Thymus (tissue), 11 donors: ENCODE measurements at regions not wholly inside any gene's neighbourhood (a gene's known extent, or its start where the extent isn't known, plus 50 kb on each side); places are given as distances from the start of the nearest gene placed in this dataset.
"Not testable (repeated sequence)": the region's sequence is repeated elsewhere in the genome, so short reads cannot be mapped to it uniquely, and the experiment has no call there.

Experiments
- DNase-seq, 9 donors: peaks; one replicate each; pipeline ENCODE4 v3.0.0-alpha.2; 2013; ENCODE audit warnings: low spot score in 9 of 9, low read depth in 6 of 9, missing footprints in 1 of 9
- H3K27ac ChIP-seq, 2 donors: one replicate each; pipeline ENCODE4 v1.5.1; 2013; ENCODE audit warnings: control low read depth in 1 of 2, low read depth in 1 of 2, low read length in 1 of 2, mild to moderate bottlenecking in 1 of 2, moderate library complexity in 1 of 2
- H3K27me3 ChIP-seq, 2 donors: one replicate each; pipeline ENCODE4 v1.5.1; 2013; ENCODE audit warnings: low read length in 1 of 2; ENCODE audit not compliant: control insufficient read depth in 2 of 2, insufficient read depth in 1 of 2
- H3K36me3 ChIP-seq, 2 donors: one replicate each; pipeline ENCODE4 v1.5.1; 2013; ENCODE audit warnings: low read length in 1 of 2, mild to moderate bottlenecking in 1 of 2, moderate library complexity in 1 of 2; ENCODE audit not compliant: control insufficient read depth in 2 of 2, insufficient read depth in 2 of 2
- H3K4me1 ChIP-seq, 2 donors: one replicate each; pipeline ENCODE4 v1.5.1; 2013; ENCODE audit warnings: low read length in 2 of 2; ENCODE audit not compliant: control insufficient read depth in 2 of 2, insufficient read depth in 2 of 2
- H3K4me3 ChIP-seq, 2 donors: one replicate each; pipeline ENCODE4 v1.5.1; 2013; ENCODE audit warnings: low read length in 2 of 2, control low read depth in 1 of 2, mild to moderate bottlenecking in 1 of 2
- H3K9me3 ChIP-seq, 2 donors: one replicate each; pipeline ENCODE4 v1.5.1; 2013; ENCODE audit warnings: low read length in 1 of 2, mild to moderate bottlenecking in 1 of 2; ENCODE audit not compliant: control insufficient read depth in 2 of 2, insufficient read depth in 1 of 2
- WGBS: extraction: QIAGEN DNeasy Blood & Tissue Kit; methylation state at CpG from one replicate; pipeline ENCODE4 v1.1.7; 2013; 5-methylcytosine and 5-hydroxymethylcytosine counted together
- donor health status: healthy.

GRCh38 chr15:98077186-98077585 lies 116.7 kb downstream of the ARRDC4 start:
- no peak for DNase-seq
- 94% methylated on average over 8 of the region's 8 CpGs for WGBS

GRCh38 chr15:98080791-98081190 lies 120.3 kb downstream of the ARRDC4 start:
- Histone ChIP-seq H3K36me3 (no peaks in the 10 kb centered on the region), H3K4me1 (peaks cover 0 to 5% of the 10 kb centered on the region in 2 donors)
- WGBS: 92% methylated on average over 2 of the region's 2 CpGs

More at GRCh38 chr15:98077186-98077585, 116.7 kb downstream of the ARRDC4 start:
- H3K4me3 ChIP-seq: no peak overlapping the region
- peak overlapping the region in 1 of 2 donors; percentile 3 for H3K27ac ChIP-seq
- peaks cover 0 to 5% of the 10 kb centered on the region in 2 donors for H3K4me1 ChIP-seq
- no peaks in the 10 kb centered on the region for H3K9me3 ChIP-seq
- no peaks in the 10 kb centered on the region for H3K27me3 ChIP-seq
- H3K36me3 ChIP-seq: no peaks in the 10 kb centered on the region

GRCh38 chr15:98083203-98083910 lies 122.9 kb downstream of the ARRDC4 start:
- no peak overlapping the region for H3K27ac ChIP-seq
- H3K4me1 ChIP-seq: no peaks in the 10 kb centered on the region
- H3K4me3 ChIP-seq: no peak overlapping the region
- WGBS: 94% methylated on average over 14 of the region's 14 CpGs
- no peaks in the 10 kb centered on the region for H3K36me3 ChIP-seq
- no peaks in the 10 kb centered on the region for H3K9me3 ChIP-seq
- no peaks in the 10 kb centered on the region for H3K27me3 ChIP-seq
- DNase-seq: no peak

More at GRCh38 chr15:98080791-98081190, 120.3 kb downstream of the ARRDC4 start:
- no peak overlapping the region for H3K27ac ChIP-seq
- no peak overlapping the region for H3K4me3 ChIP-seq
- no peaks in the 10 kb centered on the region for H3K27me3 ChIP-seq
- DNase-seq: no peak
- no peaks in the 10 kb centered on the region for H3K9me3 ChIP-seq

GRCh38 chr15:98085003-98085639 lies 124.6 kb downstream of the ARRDC4 start:
- 2% methylated on average over 2 of the region's 2 CpGs for WGBS
- Histone ChIP-seq H3K36me3 (no peaks in the 10 kb centered on the region), H3K4me3 (no peak overlapping the region), H3K27me3 (no peaks in the 10 kb centered on the region), H3K9me3 (no peaks in the 10 kb centered on the region), H3K4me1 (no peaks in the 10 kb centered on the region), H3K27ac (no peak overlapping the region)
- peak; percentile 19 to 77 (median 51) for DNase-seq

- H3K27me3 ChIP-seq, DNase-seq, H3K36me3 ChIP-seq, H3K4me3 ChIP-seq, H3K9me3 ChIP-seq, H3K4me1 ChIP-seq, H3K27ac ChIP-seq: not testable (repeated sequence)
- 76% methylated on average over 26 of the region's 35 CpGs for WGBS
Observed at GRCh38 chr15:98088307-98088945, 127.9 kb downstream of the ARRDC4 start.

- H3K27me3 ChIP-seq, H3K36me3 ChIP-seq, DNase-seq, H3K4me1 ChIP-seq, H3K4me3 ChIP-seq, H3K27ac ChIP-seq, H3K9me3 ChIP-seq: not testable (repeated sequence)
- WGBS: 95% methylated on average over 3 of the region's 9 CpGs
Observed at GRCh38 chr15:98089352-98089751, 128.8 kb downstream of the ARRDC4 start.

GRCh38 chr15:98097986-98098385 lies 137.5 kb downstream of the ARRDC4 start:
- not testable (repeated sequence) for H3K27me3 ChIP-seq, DNase-seq, H3K4me3 ChIP-seq, H3K9me3 ChIP-seq, H3K27ac ChIP-seq, H3K36me3 ChIP-seq, H3K4me1 ChIP-seq
- WGBS: 98% methylated on average over 2 of the region's 2 CpGs

GRCh38 chr15:98100606-98101005 lies 140.1 kb downstream of the ARRDC4 start:
- H3K27ac ChIP-seq, H3K36me3 ChIP-seq, H3K27me3 ChIP-seq, H3K4me1 ChIP-seq, H3K9me3 ChIP-seq, H3K4me3 ChIP-seq, DNase-seq: not testable (repeated sequence)
- 97% methylated on average over 6 of the region's 6 CpGs for WGBS

GRCh38 chr15:98103570-98103969 lies 143.1 kb downstream of the ARRDC4 start:
- peaks cover 0 to 3% of the 10 kb centered on the region in 2 donors for H3K9me3 ChIP-seq
- 96% methylated on average over 6 of the region's 6 CpGs for WGBS

More at GRCh38 chr15:98103570-98103969, 143.1 kb downstream of the ARRDC4 start:
- Histone ChIP-seq H3K27me3 (no peaks in the 10 kb centered on the region), H3K27ac (no peak overlapping the region), H3K4me3 (no peak overlapping the region), H3K36me3 (no peaks in the 10 kb centered on the region), H3K4me1 (peaks cover 0 to 6% of the 10 kb centered on the region in 2 donors)
- no peak for DNase-seq
